Common myeloid progenitor, CD34-positive (primary cell): ENCODE measurements at regions not wholly inside any gene's neighbourhood (a gene's known extent, or its start where the extent isn't known, plus 50 kb on each side); places are given as distances from the start of the nearest gene placed in this dataset.

Experiments used
- CTCF ChIA-PET: fragments of 350-600 bp; sonication (Branson Sonifier 250); formaldehyde crosslinking; loops from one replicate; lab custom pipeline; 2021; ENCODE audit warnings: antibody characterized with exemption; lab: Charles Lee
- POLR2A ChIA-PET: fragments of 350-600 bp; sonication (Branson Sonifier 250); formaldehyde crosslinking; loops from one replicate; lab custom pipeline; 2021; ENCODE audit warnings: antibody characterized with exemption; lab: Charles Lee
- DNase-seq, 3 donors: peaks; one replicate each; pipeline versions ENCODE4 v3.0.0 to v3.0.0-alpha.2; 2013
- H3K27ac ChIP-seq, 2 experiments: 1 replicate in 1 of 2; 2 replicates in 1 of 2; pipeline ENCODE4 v1.7.0; 2013; ENCODE audit warnings: inconsistent platforms in 2 of 2, low read length in 2 of 2, mild to moderate bottlenecking in 2 of 2, low read depth in 1 of 2, moderate library complexity in 1 of 2; ENCODE audit not compliant: severe bottlenecking in 2 of 2, insufficient read depth in 1 of 2, poor library complexity in 1 of 2
- H3K27me3 ChIP-seq, 5 experiments: replicated peaks in 2 of 5; 1 replicate in 3 of 5; 2 replicates in 2 of 5; pipeline versions ENCODE4 v1.6.1 to v1.7.0; 2013; ENCODE audit warnings: low read length in 4 of 5, mild to moderate bottlenecking in 2 of 5, moderate library complexity in 2 of 5, inconsistent platforms in 1 of 5; ENCODE audit not compliant: insufficient read depth in 5 of 5, control insufficient read depth in 4 of 5
- H3K36me3 ChIP-seq, 4 experiments: 1 replicate in 2 of 4; 2 replicates in 2 of 4; pipeline versions ENCODE4 v1.6.1 to v1.7.0; 2013; ENCODE audit warnings: low read length in 3 of 4, control low read depth in 1 of 4, mild to moderate bottlenecking in 1 of 4; ENCODE audit not compliant: control insufficient read depth in 4 of 4, insufficient read depth in 4 of 4
- H3K4me1 ChIP-seq, 4 experiments: 1 replicate in 3 of 4; 2 replicates in 1 of 4; pipeline versions ENCODE4 v1.6.1 to v1.7.1; 2013; ENCODE audit warnings: low read length in 3 of 4, mild to moderate bottlenecking in 3 of 4, control low read depth in 1 of 4, inconsistent platforms in 1 of 4, moderate library complexity in 1 of 4; ENCODE audit not compliant: control insufficient read depth in 4 of 4, insufficient read depth in 4 of 4; ENCODE audit errors: control extremely low read depth in 1 of 4
- H3K4me3 ChIP-seq, 7 experiments: 1 replicate in 4 of 7; 2 replicates in 3 of 7; pipeline versions ENCODE4 v1.5.1 to v1.7.0; 2013; ENCODE audit warnings: mild to moderate bottlenecking in 7 of 7, low read length in 6 of 7, moderate library complexity in 6 of 7, inconsistent platforms in 2 of 7, low read depth in 2 of 7, control low read depth in 1 of 7; ENCODE audit not compliant: insufficient read depth in 4 of 7, control insufficient read depth in 1 of 7; ENCODE audit errors: extremely low read depth in 1 of 7
- H3K9me3 ChIP-seq, 5 experiments: 1 replicate in 4 of 5; 2 replicates in 1 of 5; pipeline versions ENCODE4 v1.6.1 to v1.7.1; 2013; ENCODE audit warnings: low read length in 4 of 5, mild to moderate bottlenecking in 2 of 5, inconsistent platforms in 1 of 5, low read depth in 1 of 5, moderate library complexity in 1 of 5; ENCODE audit not compliant: control insufficient read depth in 4 of 5, insufficient read depth in 2 of 5; ENCODE audit errors: control extremely low read depth in 1 of 5
- WGBS: methylation state at CpG from one replicate; pipeline ENCODE4 v1.1.5; 2013; ENCODE audit not compliant: insufficient coverage; 5-methylcytosine and 5-hydroxymethylcytosine counted together

GRCh38 chr4:28724239-28724638 lies 1863.6 kb downstream of the STIM2 start:
- no peak overlapping the region for H3K27ac ChIP-seq
- no peaks in the 10 kb centered on the region for H3K27me3 ChIP-seq
- no peak for DNase-seq
- POLR2A ChIA-PET = no interaction called here
- WGBS = no CpG with 5 or more reads among the region's 1 CpG
- H3K36me3 ChIP-seq = no peaks in the 10 kb centered on the region
- H3K4me1 ChIP-seq = no peaks in the 10 kb centered on the region
- H3K9me3 ChIP-seq = no peaks in the 10 kb centered on the region
- CTCF ChIA-PET = no interaction called here
- no peak overlapping the region for H3K4me3 ChIP-seq

GRCh38 chr4:28730304-28730703 lies 1869.7 kb downstream of the STIM2 start:
- no CpG with 5 or more reads among the region's 2 CpGs for WGBS
- ChIA-PET CTCF (no interaction called here), POLR2A (no interaction called here)
- Histone ChIP-seq H3K27me3 (no peaks in the 10 kb centered on the region), H3K9me3 (no peaks in the 10 kb centered on the region), H3K4me1 (no peaks in the 10 kb centered on the region), H3K4me3 (no peak overlapping the region), H3K36me3 (no peaks in the 10 kb centered on the region), H3K27ac (no peak overlapping the region)
- DNase-seq = no peak

GRCh38 chr4:28744066-28744465 lies 1883.4 kb downstream of the STIM2 start:
- DNase-seq = no peak
- no peak overlapping the region for H3K27ac ChIP-seq
- no peaks in the 10 kb centered on the region for H3K4me1 ChIP-seq
- no peaks in the 10 kb centered on the region for H3K36me3 ChIP-seq
- ChIA-PET POLR2A (no interaction called here), CTCF (no interaction called here)
- 90% methylated on average over 1 of the region's 4 CpGs for WGBS
- no peak overlapping the region for H3K4me3 ChIP-seq
- H3K27me3 ChIP-seq = no peaks in the 10 kb centered on the region
- H3K9me3 ChIP-seq = no peaks in the 10 kb centered on the region

- H3K9me3 ChIP-seq = no peaks in the 10 kb centered on the region
- H3K36me3 ChIP-seq = no peaks in the 10 kb centered on the region
- no peaks in the 10 kb centered on the region for H3K4me1 ChIP-seq
- no peak overlapping the region for H3K4me3 ChIP-seq
- ChIA-PET CTCF (no interaction called here), POLR2A (no interaction called here)
- WGBS = no CpG with 5 or more reads among the region's 3 CpGs
- DNase-seq = no peak
- no peaks in the 10 kb centered on the region for H3K27me3 ChIP-seq
- H3K27ac ChIP-seq = no peak overlapping the region
Measured at GRCh38 chr4:28754376-28754775, 1893.7 kb downstream of the STIM2 start.

- no CpG with 5 or more reads among the region's 2 CpGs for WGBS
- ChIA-PET CTCF (interaction anchor here (0.7 kb wide), 1 partner anchor 84 kb away, joined by 4 read pairs; no protein-coding TSS in a partner anchor), POLR2A (no interaction called here)
- DNase-seq = no peak
- Histone ChIP-seq H3K9me3 (no peaks in the 10 kb centered on the region), H3K4me3 (no peak overlapping the region), H3K27me3 (no peaks in the 10 kb centered on the region), H3K27ac (no peak overlapping the region), H3K36me3 (no peaks in the 10 kb centered on the region), H3K4me1 (no peaks in the 10 kb centered on the region)
Measured at GRCh38 chr4:28755081-28755480, 1894.4 kb downstream of the STIM2 start.

GRCh38 chr4:28759064-28759463 lies 1898.4 kb downstream of the STIM2 start:
- Histone ChIP-seq H3K27me3 (no peaks in the 10 kb centered on the region), H3K4me1 (no peaks in the 10 kb centered on the region), H3K4me3 (no peak overlapping the region), H3K36me3 (no peaks in the 10 kb centered on the region), H3K9me3 (no peaks in the 10 kb centered on the region), H3K27ac (no peak overlapping the region)
- DNase-seq = no peak
- POLR2A ChIA-PET = no interaction called here
- CTCF ChIA-PET = no interaction called here

GRCh38 chr4:28760003-28760402 lies 1899.4 kb downstream of the STIM2 start:
- Histone ChIP-seq H3K27me3 (no peaks in the 10 kb centered on the region), H3K4me3 (no peak overlapping the region), H3K9me3 (no peaks in the 10 kb centered on the region), H3K27ac (no peak overlapping the region), H3K4me1 (no peaks in the 10 kb centered on the region), H3K36me3 (no peaks in the 10 kb centered on the region)
- ChIA-PET CTCF (no interaction called here), POLR2A (no interaction called here)
- no peak for DNase-seq
- WGBS = 100% methylated on average over 2 of the region's 6 CpGs
